WTC11 (cell line): ENCODE measurements at regions not wholly inside any gene's neighbourhood (a gene's known extent, or its start where the extent isn't known, plus 50 kb on each side); places are given as distances from the start of the nearest gene placed in this dataset.

Source experiments
- ATAC-seq: fragments of 200-7000 bp; cut with Tn5 transposase; 2 replicates; pipeline ENCODE4 v1.10.0; 2021; ENCODE audit warnings: mild to moderate bottlenecking, moderate library complexity
- CTCF ChIA-PET: fragments of 300-600 bp; sonication (Branson Sonifier 250); formaldehyde crosslinking; loops from one replicate; lab custom pipeline; 2021; ENCODE audit warnings: antibody characterized with exemption; lab: Charles Lee
- POLR2A ChIA-PET: fragments of 350-600 bp; sonication (Branson Sonifier 250); formaldehyde crosslinking; loops from one replicate; lab custom pipeline; 2021; ENCODE audit warnings: antibody characterized with exemption; lab: Charles Lee
- DNase-seq: peaks from one replicate; pipeline ENCODE4 v3.0.0; 2021; ENCODE audit warnings: low spot score
- H3K27ac Mint-ChIP-seq: 2 replicates; pipeline ENCODE4 v1.8.0; 2021; ENCODE audit warnings: mixed read lengths
- H3K27me3 Mint-ChIP-seq: 2 replicates; pipeline ENCODE4 v1.8.0; 2021; ENCODE audit warnings: low read depth, mild to moderate bottlenecking, moderate library complexity, mixed read lengths
- H3K36me3 Mint-ChIP-seq: 2 replicates; pipeline ENCODE4 v1.8.0; 2021; ENCODE audit warnings: mixed read lengths
- H3K4me1 Mint-ChIP-seq: 2 replicates; pipeline ENCODE4 v1.8.0; 2022; ENCODE audit warnings: mixed read lengths
- H3K4me3 Mint-ChIP-seq: 2 replicates; pipeline ENCODE4 v1.8.0; 2021; ENCODE audit warnings: mild to moderate bottlenecking, moderate library complexity, mixed read lengths
- H3K9me3 Mint-ChIP-seq: 2 replicates; pipeline ENCODE4 v1.8.0; 2021; ENCODE audit warnings: mixed read lengths
- AFF4 ChIP-seq: sonication (generic); formaldehyde crosslinking; IDR thresholded peaks from 2 replicates; pipeline ENCODE4 v1.8.1; 2023; ENCODE audit warnings: mild to moderate bottlenecking, missing genetic modification reagents, borderline replicate concordance
- E2F4 ChIP-seq: sonication (generic); formaldehyde crosslinking; IDR thresholded peaks from 2 replicates; pipeline ENCODE4 v1.8.1; 2022; ENCODE audit warnings: low read depth, mild to moderate bottlenecking, moderate library complexity, missing genetic modification reagents, borderline replicate concordance
- ETV6 ChIP-seq: sonication (generic); formaldehyde crosslinking; IDR thresholded peaks from 2 replicates; pipeline ENCODE4 v1.8.1; 2022; ENCODE audit warnings: mild to moderate bottlenecking, missing genetic modification reagents
- FOXP1 ChIP-seq: sonication (generic); formaldehyde crosslinking; IDR thresholded peaks from 2 replicates; pipeline ENCODE4 v1.8.0; 2022; ENCODE audit warnings: missing genetic modification reagents, mild to moderate bottlenecking, moderate library complexity, borderline replicate concordance
- GRHL2 ChIP-seq: fragments of 250-450 bp; sonication (Bioruptor Pico); IDR thresholded peaks from 2 replicates; pipeline ENCODE4 v1.8.0; 2022; ENCODE audit warnings: mild to moderate bottlenecking, moderate library complexity; ENCODE audit not compliant: insufficient replicate concordance, severe bottlenecking
- HMGXB4 ChIP-seq: sonication (generic); formaldehyde crosslinking; IDR thresholded peaks from 2 replicates; pipeline ENCODE4 v1.8.1; 2023; ENCODE audit warnings: mild to moderate bottlenecking, moderate library complexity, missing genetic modification reagents
- JAZF1 ChIP-seq: fragments of 250-450 bp; sonication (Bioruptor Pico); IDR thresholded peaks from 2 replicates; pipeline ENCODE4 v1.9.0; 2021; ENCODE audit warnings: moderate library complexity, mild to moderate bottlenecking, inconsistent platforms
- MXD4 ChIP-seq: fragments of 250-450 bp; sonication (Bioruptor Pico); IDR thresholded peaks from 2 replicates; pipeline ENCODE4 v1.8.0; 2021; ENCODE audit warnings: mild to moderate bottlenecking, moderate library complexity, borderline replicate concordance
- NR3C1 ChIP-seq: sonication (generic); formaldehyde crosslinking; conservative IDR thresholded peaks from 2 replicates; pipeline ENCODE4 v1.8.1; 2023; ENCODE audit warnings: low read depth, mild to moderate bottlenecking, missing genetic modification reagents
- PRDM15 ChIP-seq: sonication (generic); formaldehyde crosslinking; IDR thresholded peaks from 2 replicates; pipeline ENCODE4 v1.8.0; 2022; ENCODE audit warnings: missing genetic modification reagents
- RELA ChIP-seq: sonication (generic); formaldehyde crosslinking; IDR thresholded peaks from 2 replicates; pipeline ENCODE4 v1.8.1; 2022; ENCODE audit warnings: missing genetic modification reagents, mild to moderate bottlenecking, borderline replicate concordance
- SMAD3 ChIP-seq: sonication (generic); formaldehyde crosslinking; IDR thresholded peaks from 2 replicates; pipeline ENCODE4 v1.8.0; 2022; ENCODE audit warnings: missing genetic modification reagents, mild to moderate bottlenecking, borderline replicate concordance
- TEAD1 ChIP-seq: sonication (generic); formaldehyde crosslinking; IDR thresholded peaks from 2 replicates; pipeline ENCODE4 v1.8.0; 2022; ENCODE audit warnings: mild to moderate bottlenecking, missing genetic modification reagents
- ZNF121 ChIP-seq: sonication (generic); formaldehyde crosslinking; IDR thresholded peaks from 2 replicates; pipeline ENCODE4 v1.8.0; 2023; ENCODE audit warnings: missing genetic modification reagents
- ZNF232 ChIP-seq: sonication (generic); formaldehyde crosslinking; IDR thresholded peaks from 2 replicates; pipeline ENCODE4 v1.8.0; 2022; ENCODE audit warnings: mild to moderate bottlenecking, missing genetic modification reagents
- ZNF281 ChIP-seq: sonication (generic); formaldehyde crosslinking; IDR thresholded peaks from 2 replicates; pipeline ENCODE4 v1.8.0; 2023; ENCODE audit warnings: mild to moderate bottlenecking, missing genetic modification reagents
- ZNF532 ChIP-seq: fragments of 250-450 bp; sonication (Bioruptor Pico); IDR thresholded peaks from 2 replicates; pipeline ENCODE4 v1.9.0; 2021; ENCODE audit warnings: mild to moderate bottlenecking, borderline replicate concordance

GRCh38 chr16:6143020-6143419 is 1045.4 kb upstream of the EEF2KMT start:
- H3K9me3 Mint-ChIP-seq = peaks cover 88% of the 10 kb centered on the region
- no peak overlapping the region for H3K4me3 Mint-ChIP-seq
- ATAC-seq (no peak), DNase-seq (no peak)
- ChIA-PET POLR2A (no interaction called here), CTCF (no interaction called here)
- peaks cover 78% of the 10 kb centered on the region for H3K36me3 Mint-ChIP-seq
- H3K4me1 Mint-ChIP-seq = no peaks in the 10 kb centered on the region
- H3K27ac Mint-ChIP-seq = no peak overlapping the region
- peaks cover 11% of the 10 kb centered on the region for H3K27me3 Mint-ChIP-seq
- TF ChIP-seq E2F4 (CRISPR knock-in tag) = no peak

- Mint-ChIP-seq H3K36me3 (peaks cover 75% of the 10 kb centered on the region), H3K27ac (no peak overlapping the region), H3K4me1 (no peaks in the 10 kb centered on the region), H3K27me3 (peaks cover 11% of the 10 kb centered on the region), H3K9me3 (peaks cover 84% of the 10 kb centered on the region), H3K4me3 (no peak overlapping the region)
- no peak for ATAC-seq
- CTCF ChIA-PET = no interaction called here
- TF ChIP-seq GRHL2 (no peak), MXD4 (CRISPR knock-in tag) (no peak), ZNF532 (CRISPR knock-in tag) (no peak), AFF4 (CRISPR knock-in tag) (no peak), ZNF121 (CRISPR knock-in tag) (no peak), ETV6 (CRISPR knock-in tag) (no peak), NR3C1 (CRISPR knock-in tag) (no peak), ZNF232 (CRISPR knock-in tag) (no peak), PRDM15 (CRISPR knock-in tag) (no peak), RELA (CRISPR knock-in tag) (no peak), TEAD1 (no peak), ZNF281 (CRISPR knock-in tag) (no peak), JAZF1 (CRISPR knock-in tag) (no peak), SMAD3 (CRISPR knock-in tag) (no peak), FOXP1 (CRISPR knock-in tag) (no peak), HMGXB4 (CRISPR knock-in tag) (no peak)
- no peak for DNase-seq
- POLR2A ChIA-PET = no interaction called here
These were observed 1035.5 kb upstream of the EEF2KMT start for GRCh38 chr16:6133009-6133557.
